ENCODE measurements at regions not wholly inside any gene's neighbourhood (a gene's known extent, or its start where the extent isn't known, plus 50 kb on each side); places are given as distances from the start of the nearest gene placed in this dataset.
"Not testable (repeated sequence)": the region's sequence is repeated elsewhere in the genome, so short reads cannot be mapped to it uniquely, and the experiment has no call there.

- peak; percentile 24 for DNase-seq
Measured at GRCh38 chr7:115340828-115341227, 418.9 kb downstream of the MDFIC start.

- no peak for DNase-seq
Measured at GRCh38 chr7:115338016-115338415, 416.1 kb downstream of the MDFIC start.

- no peak for DNase-seq
Measured at GRCh38 chr7:115332691-115333090, 410.8 kb downstream of the MDFIC start.

- no peak for DNase-seq
Measured at GRCh38 chr7:115329006-115329405, 407.1 kb downstream of the MDFIC start.

- no peak for DNase-seq
Measured at GRCh38 chr7:115328018-115328417, 406.1 kb downstream of the MDFIC start.

GRCh38 chr7:115327326-115327725, 405.4 kb downstream of the MDFIC start:
- DNase-seq = no peak

- no peak for DNase-seq
Measured at GRCh38 chr7:115319541-115319940, 397.6 kb downstream of the MDFIC start.

- not testable (repeated sequence) for DNase-seq
Measured at GRCh38 chr7:115310316-115310715, 388.4 kb downstream of the MDFIC start.

- no peak for DNase-seq
Measured at GRCh38 chr7:115306586-115306985, 384.7 kb downstream of the MDFIC start.

- no peak for DNase-seq
Measured at GRCh38 chr7:115300231-115300870, 378.5 kb downstream of the MDFIC start.

GRCh38 chr7:115299397-115300037, 377.6 kb downstream of the MDFIC start:
- no peak for DNase-seq

- DNase-seq = no peak
Measured at GRCh38 chr7:115297656-115298055, 375.8 kb downstream of the MDFIC start.

GRCh38 chr7:115293628-115294240, 371.8 kb downstream of the MDFIC start:
- no peak for DNase-seq

- no peak for DNase-seq
Measured at GRCh38 chr7:115292381-115292780, 370.5 kb downstream of the MDFIC start.

- DNase-seq = no peak
Measured at GRCh38 chr7:115289971-115290370, 368.1 kb downstream of the MDFIC start.

GRCh38 chr7:115276791-115277190, 354.9 kb downstream of the MDFIC start:
- DNase-seq = no peak

- not testable (repeated sequence) for DNase-seq
Measured at GRCh38 chr7:115273855-115274254, 352.0 kb downstream of the MDFIC start.

- no peak for DNase-seq
Measured at GRCh38 chr7:115273139-115273772, 351.4 kb downstream of the MDFIC start.

GRCh38 chr7:115271332-115272235, 349.7 kb downstream of the MDFIC start:
- peak; percentile 25 for DNase-seq

GRCh38 chr7:115269486-115269885, 347.6 kb downstream of the MDFIC start:
- no peak for DNase-seq

- DNase-seq = no peak
Measured at GRCh38 chr7:115267503-115267902, 345.6 kb downstream of the MDFIC start.

GRCh38 chr7:115260381-115260780, 338.5 kb downstream of the MDFIC start:
- no peak for DNase-seq

GRCh38 chr7:115252461-115252860, 330.6 kb downstream of the MDFIC start:
- DNase-seq = no peak

All from amniotic stem cell (primary cell).